ENCODE measurements at regions not wholly inside any gene's neighbourhood (a gene's known extent, or its start where the extent isn't known, plus 50 kb on each side); places are given as distances from the start of the nearest gene placed in this dataset.
A peak's percentile ranks its signal among the peaks of the same experiment; 100 is the strongest.

DNA sequence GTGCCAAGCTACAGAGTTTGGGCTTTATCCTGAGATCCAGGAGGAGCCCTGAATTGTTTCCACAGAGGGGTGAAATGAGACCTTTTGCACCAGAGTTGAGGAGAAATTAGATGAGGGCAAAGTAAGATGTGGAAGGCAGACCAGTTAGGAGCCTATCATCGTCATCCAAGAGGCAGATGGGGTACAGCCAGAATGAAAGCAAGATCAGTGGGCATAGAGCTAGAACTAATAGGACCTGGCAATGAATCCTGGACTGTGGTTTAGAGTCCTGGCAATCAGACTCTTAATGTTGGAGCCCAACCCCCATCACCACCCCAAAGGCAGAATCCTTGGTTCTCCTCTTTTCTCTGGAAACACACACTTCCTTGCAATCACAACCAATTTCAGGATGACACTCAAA lies 166.6 kb upstream of the HMGA2 start:
- CTCF ChIA-PET: no interaction called here
- Histone ChIP-seq H3K9ac (ENCODE audit: low read length) (peak overlapping the region; percentile 94), H3K4me3 (ENCODE audit: low read length) (no peak overlapping the region), H2AFZ (ENCODE audit: low read length) (no peak overlapping the region), H3K9me3 (ENCODE audit: low read length) (no peaks in the 10 kb centered on the region), H3K4me1 (ENCODE audit: insufficient read depth, low read length) (peaks cover 35% of the 10 kb centered on the region), H3F3A (ENCODE audit: low read length, unreplicated experiment) (peaks cover 13% of the 10 kb centered on the region), H3K36me3 (ENCODE audit: low read depth, low read length) (no peaks in the 10 kb centered on the region), H4K20me1 (ENCODE audit: low read length) (no peaks in the 10 kb centered on the region), H3K9me2 (replicated peaks; ENCODE audit: low read length) (no peaks in the 10 kb centered on the region), H3K79me2 (ENCODE audit: low read length) (peaks cover 11% of the 10 kb centered on the region; the same call in 1 of the 2 replicates), H3K27ac (ENCODE audit: low read length) (peak overlapping the region; percentile 99), H3K4me2 (ENCODE audit: low read length) (peak overlapping the region; percentile 71), H3K27me3 (ENCODE audit: low read length) (no peaks in the 10 kb centered on the region)
- DNase-seq (peak; percentile 43), ATAC-seq (peak; percentile 3)
- TF ChIP-seq, protein P1, sequence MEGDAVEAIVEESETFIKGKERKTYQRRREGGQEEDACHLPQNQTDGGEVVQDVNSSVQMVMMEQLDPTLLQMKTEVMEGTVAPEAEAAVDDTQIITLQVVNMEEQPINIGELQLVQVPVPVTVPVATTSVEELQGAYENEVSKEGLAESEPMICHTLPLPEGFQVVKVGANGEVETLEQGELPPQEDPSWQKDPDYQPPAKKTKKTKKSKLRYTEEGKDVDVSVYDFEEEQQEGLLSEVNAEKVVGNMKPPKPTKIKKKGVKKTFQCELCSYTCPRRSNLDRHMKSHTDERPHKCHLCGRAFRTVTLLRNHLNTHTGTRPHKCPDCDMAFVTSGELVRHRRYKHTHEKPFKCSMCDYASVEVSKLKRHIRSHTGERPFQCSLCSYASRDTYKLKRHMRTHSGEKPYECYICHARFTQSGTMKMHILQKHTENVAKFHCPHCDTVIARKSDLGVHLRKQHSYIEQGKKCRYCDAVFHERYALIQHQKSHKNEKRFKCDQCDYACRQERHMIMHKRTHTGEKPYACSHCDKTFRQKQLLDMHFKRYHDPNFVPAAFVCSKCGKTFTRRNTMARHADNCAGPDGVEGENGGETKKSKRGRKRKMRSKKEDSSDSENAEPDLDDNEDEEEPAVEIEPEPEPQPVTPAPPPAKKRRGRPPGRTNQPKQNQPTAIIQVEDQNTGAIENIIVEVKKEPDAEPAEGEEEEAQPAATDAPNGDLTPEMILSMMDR (conservative IDR thresholded peaks at IDR 0.05; ENCODE audit: low read depth, low read length): no peak
- no peak for TF ChIP-seq EZH2 (IDR thresholded peaks at IDR 0.05; ENCODE audit: low read length, unreplicated experiment)
- no peak for TF ChIP-seq EZH2phosphoT487 (IDR thresholded peaks at IDR 0.05; ENCODE audit: borderline replicate concordance, low read length)
- POLR2A ChIA-PET (ENCODE audit: unreplicated experiment): interaction anchor here (0.5 to 1.5 kb wide), 3 partner anchors 16 to 53 kb away, joined by 5 read pairs; no protein-coding TSS in a partner anchor
- BruUV-seq (replicated peaks): TSS peak; percentile 54
- intact Hi-C loops (cut with micrococcal nuclease): loop anchor here (1.0 to 2.0 kb wide), 5 partner anchors 8 to 167 kb away; partner anchors contain the start of gene HMGA2

DNA sequence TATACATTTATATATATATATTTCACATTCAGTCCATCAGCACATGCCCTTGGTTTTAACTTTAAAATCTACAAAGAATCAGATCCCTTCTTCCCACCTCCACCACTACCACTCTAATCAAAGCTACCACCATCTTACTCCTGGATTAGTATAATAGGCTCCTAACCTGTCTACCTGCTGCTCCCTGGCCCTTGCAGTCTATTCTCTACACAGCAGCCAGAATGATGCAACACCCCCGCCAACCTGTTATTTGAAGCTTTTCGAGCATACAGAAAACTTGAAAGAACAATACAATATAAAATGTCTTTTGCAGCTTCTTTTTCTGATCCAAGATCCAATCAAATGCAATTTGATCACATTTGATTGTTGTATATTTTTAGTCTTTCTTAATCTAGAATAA lies 165.9 kb upstream of the HMGA2 start:
- BruUV-seq (replicated peaks): no TSS peak

DNA sequence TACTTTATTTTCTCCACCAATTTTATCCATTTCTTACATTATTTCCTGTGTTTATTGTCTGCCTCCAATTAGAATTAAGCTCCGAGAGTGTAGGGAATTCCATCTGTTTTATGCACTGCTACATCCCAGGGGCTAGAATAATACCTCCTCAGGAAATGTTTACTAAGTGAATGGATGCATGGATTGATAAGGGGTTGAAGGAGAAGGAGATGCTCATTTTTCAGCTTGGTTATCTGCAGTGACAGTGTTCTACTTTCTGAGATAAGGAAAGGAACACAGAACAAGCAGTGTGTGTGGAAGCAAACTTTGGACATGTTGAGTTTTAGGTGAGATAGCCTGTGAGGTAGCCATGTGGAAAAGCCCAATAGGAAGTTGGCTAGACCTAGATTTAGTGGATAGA lies 164.6 kb upstream of the HMGA2 start:
- BruUV-seq (replicated peaks): no TSS peak
- no peak for ATAC-seq
- no peak overlapping the region for H3K9ac ChIP-seq (ENCODE audit: low read length)
- no peaks in the 10 kb centered on the region for H4K20me1 ChIP-seq (ENCODE audit: low read length)
- CTCF ChIA-PET: no interaction called here
- H3K27ac ChIP-seq (ENCODE audit: low read length): no peak overlapping the region
- H2AFZ ChIP-seq (ENCODE audit: low read length): no peak overlapping the region
- POLR2A ChIA-PET (ENCODE audit: unreplicated experiment): no interaction called here
- H3K4me1 ChIP-seq (ENCODE audit: insufficient read depth, low read length): peaks cover 39% of the 10 kb centered on the region
- H3K9me2 ChIP-seq (replicated peaks; ENCODE audit: low read length): no peaks in the 10 kb centered on the region
- no peak overlapping the region for H3K4me3 ChIP-seq (ENCODE audit: low read length)
- no peaks in the 10 kb centered on the region for H3K9me3 ChIP-seq (ENCODE audit: low read length)
- no peak for DNase-seq
- no peaks in the 10 kb centered on the region for H3K27me3 ChIP-seq (ENCODE audit: low read length)
- TF ChIP-seq, protein P1 (conservative IDR thresholded peaks at IDR 0.05; ENCODE audit: low read depth, low read length): no peak
- TF ChIP-seq EZH2phosphoT487 (IDR thresholded peaks at IDR 0.05; ENCODE audit: borderline replicate concordance, low read length): no peak
- no peak for TF ChIP-seq EZH2 (IDR thresholded peaks at IDR 0.05; ENCODE audit: low read length, unreplicated experiment)
- peaks cover 13% of the 10 kb centered on the region for H3F3A ChIP-seq (ENCODE audit: low read length, unreplicated experiment)
- intact Hi-C loops (cut with micrococcal nuclease): no loop called here
- H3K36me3 ChIP-seq (ENCODE audit: low read depth, low read length): no peaks in the 10 kb centered on the region
- H3K79me2 ChIP-seq (ENCODE audit: low read length): peaks cover 10% of the 10 kb centered on the region; the same call in 1 of the 2 replicates
- H3K4me2 ChIP-seq (ENCODE audit: low read length): no peak overlapping the region

More for the DNA sequence above, 165.9 kb upstream of the HMGA2 start:
- Histone ChIP-seq H3K4me1 (ENCODE audit: insufficient read depth, low read length) (peaks cover 39% of the 10 kb centered on the region), H3K9me2 (replicated peaks; ENCODE audit: low read length) (no peaks in the 10 kb centered on the region), H2AFZ (ENCODE audit: low read length) (no peak overlapping the region), H3K79me2 (ENCODE audit: low read length) (peaks cover 11% of the 10 kb centered on the region; the same call in 1 of the 2 replicates), H3K27me3 (ENCODE audit: low read length) (no peaks in the 10 kb centered on the region), H3K4me2 (ENCODE audit: low read length) (no peak overlapping the region), H3K36me3 (ENCODE audit: low read depth, low read length) (no peaks in the 10 kb centered on the region), H3K4me3 (ENCODE audit: low read length) (no peak overlapping the region), H3K9ac (ENCODE audit: low read length) (peak overlapping the region; percentile 23; the same call in 1 of the 2 replicates), H3F3A (ENCODE audit: low read length, unreplicated experiment) (peaks cover 13% of the 10 kb centered on the region), H3K27ac (ENCODE audit: low read length) (peak overlapping the region; percentile 99), H4K20me1 (ENCODE audit: low read length) (no peaks in the 10 kb centered on the region), H3K9me3 (ENCODE audit: low read length) (no peaks in the 10 kb centered on the region)
- intact Hi-C loops (cut with micrococcal nuclease): no loop called here
- ATAC-seq: no peak
- TF ChIP-seq EZH2 (IDR thresholded peaks at IDR 0.05; ENCODE audit: low read length, unreplicated experiment) (no peak), EZH2phosphoT487 (IDR thresholded peaks at IDR 0.05; ENCODE audit: borderline replicate concordance, low read length) (no peak)
- TF ChIP-seq, protein P1 (conservative IDR thresholded peaks at IDR 0.05; ENCODE audit: low read depth, low read length): no peak
- no peak for DNase-seq
- ChIA-PET CTCF (no interaction called here), POLR2A (ENCODE audit: unreplicated experiment) (interaction anchor here (0.6 kb wide), 1 partner anchor 27 kb away, joined by 5 read pairs; no protein-coding TSS in a partner anchor)
